PC-3 (cell line): ENCODE measurements at regions not wholly inside any gene's neighbourhood (a gene's known extent, or its start where the extent isn't known, plus 50 kb on each side); places are given as distances from the start of the nearest gene placed in this dataset.
A peak's percentile ranks its signal among the peaks of the same experiment; 100 is the strongest.

ENCODE experiments used
- ATAC-seq: fragments of 200-7000 bp; cut with Tn5 transposase; 2 replicates; pipeline ENCODE4 v1.9.1; 2020; ENCODE audit warnings: mild to moderate bottlenecking, moderate library complexity
- BruUV-seq: library from RNA; stranded (reverse); fragments of 400-500 nt; replicated peaks from 2 replicates; lab custom pipeline; 2021; lab: Mats Ljungman, UMichigan
- CTCF ChIA-PET: fragments of 300-600 bp; sonication (Branson Sonifier 250); formaldehyde crosslinking; loops from one replicate; lab custom pipeline; 2022; ENCODE audit warnings: antibody characterized with exemption; lab: Charles Lee
- POLR2A ChIA-PET: fragments of 300-600 bp; sonication (Branson Sonifier 250); formaldehyde crosslinking; loops from one replicate; lab custom pipeline; 2022; ENCODE audit warnings: antibody characterized with exemption; ENCODE audit not compliant: unreplicated experiment; lab: Charles Lee
- DNase-seq: peaks from one replicate; pipeline ENCODE4 v3.0.0-alpha.2; 2015
- H2AFZ ChIP-seq: fragments of 300-600 bp; sonication (generic); 2 replicates; pipeline ENCODE4 v1.6.0; 2016; ENCODE audit warnings: antibody characterized with exemption, low read length
- H3F3A ChIP-seq: fragments of 300-600 bp; sonication (generic); one replicate; pipeline ENCODE4 v1.6.0; 2017; ENCODE audit warnings: antibody characterized with exemption, low read length, control low read depth, mild to moderate bottlenecking; ENCODE audit not compliant: unreplicated experiment
- H3K27ac ChIP-seq: fragments of 300-600 bp; sonication (generic); 2 replicates; pipeline ENCODE4 v1.5.1; 2016; ENCODE audit warnings: mild to moderate bottlenecking, low read length
- H3K27me3 ChIP-seq: fragments of 300-600 bp; sonication (generic); 2 replicates; pipeline ENCODE4 v1.6.1; 2016; ENCODE audit warnings: low read length, mixed read lengths
- H3K36me3 ChIP-seq: fragments of 300-600 bp; sonication (generic); 2 replicates; pipeline ENCODE4 v1.6.1; 2016; ENCODE audit warnings: low read depth, mixed run types, low read length, mixed read lengths
- H3K4me1 ChIP-seq: fragments of 300-600 bp; sonication (generic); 2 replicates; pipeline ENCODE4 v1.5.1; 2016; ENCODE audit warnings: low read length; ENCODE audit not compliant: insufficient read depth
- H3K4me2 ChIP-seq: fragments of 300-600 bp; sonication (generic); 2 replicates; pipeline ENCODE4 v1.6.0; 2016; ENCODE audit warnings: low read length
- H3K4me3 ChIP-seq: fragments of 300-600 bp; sonication (generic); 2 replicates; pipeline ENCODE4 v1.5.1; 2016; ENCODE audit warnings: mild to moderate bottlenecking, low read length, mixed read lengths
- H3K79me2 ChIP-seq: fragments of 300-600 bp; sonication (generic); 2 replicates; pipeline ENCODE4 v1.6.1; 2017; ENCODE audit warnings: low read length, mixed read lengths
- H3K9ac ChIP-seq: fragments of 300-600 bp; sonication (generic); 2 replicates; pipeline ENCODE4 v1.6.0; 2016; ENCODE audit warnings: mild to moderate bottlenecking, low read length
- H3K9me2 ChIP-seq: fragments of 300-600 bp; sonication (generic); replicated peaks from 2 replicates; pipeline ENCODE4 v1.6.1; 2016; ENCODE audit warnings: mixed run types, low read length, mixed read lengths
- H3K9me3 ChIP-seq: fragments of 300-600 bp; sonication (generic); 2 replicates; pipeline ENCODE4 v1.6.1; 2016; ENCODE audit warnings: low read length, mixed read lengths
- H4K20me1 ChIP-seq: fragments of 300-600 bp; sonication (generic); 2 replicates; pipeline ENCODE4 v1.6.1; 2016; ENCODE audit warnings: low read length, mixed read lengths
- EZH2 ChIP-seq: fragments of 300-600 bp; sonication (generic); IDR thresholded peaks from one replicate; pipeline ENCODE4 v1.6.1; 2017; ENCODE audit warnings: antibody characterized with exemption, mild to moderate bottlenecking, low read length; ENCODE audit not compliant: unreplicated experiment
- EZH2phosphoT487 ChIP-seq: fragments of 300-600 bp; sonication (generic); IDR thresholded peaks from 2 replicates; pipeline ENCODE4 v1.6.1; 2018; ENCODE audit warnings: mild to moderate bottlenecking, antibody characterized with exemption, low read length, borderline replicate concordance
- intact Hi-C: fragments of 100-400 bp; cut with micrococcal nuclease; formaldehyde crosslinking; loops from 2 replicates; pipeline ENCODE4 v1.9.0; 2023
- TF ChIP-seq, protein P1 (sequence below): fragments of 300-600 bp; sonication (generic); conservative IDR thresholded peaks from 2 replicates; pipeline ENCODE4 v1.5.1; 2017; ENCODE audit warnings: antibody characterized with exemption, low read depth, mild to moderate bottlenecking, low read length

DNA sequence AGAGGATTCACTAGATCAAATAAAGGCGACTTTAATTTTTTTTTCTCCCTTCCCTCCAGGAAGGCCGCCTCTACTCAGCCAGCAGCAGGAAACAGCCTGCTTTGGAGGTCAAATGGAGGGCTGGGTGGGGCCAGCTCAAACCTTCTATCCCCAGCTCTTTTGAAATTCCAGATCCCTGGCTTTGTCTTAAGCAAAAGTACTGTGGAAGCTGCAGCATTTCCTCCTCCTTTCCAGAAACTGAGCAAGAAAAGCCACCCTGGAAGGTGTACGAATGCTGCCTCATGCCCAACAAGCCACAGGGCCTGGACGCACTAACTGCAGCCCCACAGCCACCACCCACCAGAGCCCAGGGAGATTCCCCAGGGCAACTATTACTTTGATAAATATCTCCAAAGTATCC, 55.1 kb upstream of the ZCCHC13 start:
- Histone ChIP-seq H3K4me1 (peaks cover 19% of the 10 kb centered on the region), H3K36me3 (peaks cover 6% of the 10 kb centered on the region; the same call in 1 of the 2 replicates), H2AFZ (no peak overlapping the region), H4K20me1 (no peaks in the 10 kb centered on the region), H3K4me2 (no peak overlapping the region), H3K27me3 (no peaks in the 10 kb centered on the region), H3F3A (no peaks in the 10 kb centered on the region), H3K9ac (no peak overlapping the region), H3K27ac (no peak overlapping the region), H3K9me2 (no peaks in the 10 kb centered on the region), H3K4me3 (no peak overlapping the region), H3K79me2 (no peaks in the 10 kb centered on the region), H3K9me3 (no peaks in the 10 kb centered on the region)
- BruUV-seq, result no TSS peak
- ChIA-PET POLR2A (no interaction called here), CTCF (no interaction called here)
- no peak for ATAC-seq
- TF ChIP-seq EZH2 (no peak), EZH2phosphoT487 (no peak)
- TF ChIP-seq, protein P1, sequence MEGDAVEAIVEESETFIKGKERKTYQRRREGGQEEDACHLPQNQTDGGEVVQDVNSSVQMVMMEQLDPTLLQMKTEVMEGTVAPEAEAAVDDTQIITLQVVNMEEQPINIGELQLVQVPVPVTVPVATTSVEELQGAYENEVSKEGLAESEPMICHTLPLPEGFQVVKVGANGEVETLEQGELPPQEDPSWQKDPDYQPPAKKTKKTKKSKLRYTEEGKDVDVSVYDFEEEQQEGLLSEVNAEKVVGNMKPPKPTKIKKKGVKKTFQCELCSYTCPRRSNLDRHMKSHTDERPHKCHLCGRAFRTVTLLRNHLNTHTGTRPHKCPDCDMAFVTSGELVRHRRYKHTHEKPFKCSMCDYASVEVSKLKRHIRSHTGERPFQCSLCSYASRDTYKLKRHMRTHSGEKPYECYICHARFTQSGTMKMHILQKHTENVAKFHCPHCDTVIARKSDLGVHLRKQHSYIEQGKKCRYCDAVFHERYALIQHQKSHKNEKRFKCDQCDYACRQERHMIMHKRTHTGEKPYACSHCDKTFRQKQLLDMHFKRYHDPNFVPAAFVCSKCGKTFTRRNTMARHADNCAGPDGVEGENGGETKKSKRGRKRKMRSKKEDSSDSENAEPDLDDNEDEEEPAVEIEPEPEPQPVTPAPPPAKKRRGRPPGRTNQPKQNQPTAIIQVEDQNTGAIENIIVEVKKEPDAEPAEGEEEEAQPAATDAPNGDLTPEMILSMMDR, result no peak
- no peak for DNase-seq
- intact Hi-C loops, result no loop called here

DNA sequence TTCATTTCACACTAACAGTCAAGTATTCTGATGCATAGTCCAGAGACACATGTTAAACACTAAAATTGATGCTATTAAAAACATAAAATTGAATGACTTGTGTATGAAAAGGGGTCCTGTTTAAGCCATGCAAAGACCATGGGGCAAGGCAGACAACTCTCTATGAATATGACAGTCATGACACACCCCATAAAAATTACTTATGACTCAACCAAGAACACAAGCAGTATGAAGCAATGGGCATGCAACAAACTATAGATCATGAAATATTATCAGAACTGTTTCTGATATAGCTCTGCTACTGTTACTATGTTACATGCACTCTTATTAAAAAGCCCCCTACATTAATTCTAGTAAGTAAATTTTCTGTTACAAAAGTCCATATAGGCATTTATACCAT, 57.5 kb upstream of the ZCCHC13 start:
- no TSS peak for BruUV-seq
- Histone ChIP-seq H3K9ac (no peak overlapping the region), H3K4me3 (no peak overlapping the region), H4K20me1 (no peaks in the 10 kb centered on the region), H3K27ac (no peak overlapping the region), H3K27me3 (no peaks in the 10 kb centered on the region), H3K79me2 (no peaks in the 10 kb centered on the region), H3K4me2 (no peak overlapping the region), H3K4me1 (peaks cover 13% of the 10 kb centered on the region), H3K9me2 (no peaks in the 10 kb centered on the region), H3K36me3 (peaks cover 12% of the 10 kb centered on the region; the same call in 1 of the 2 replicates), H3F3A (no peaks in the 10 kb centered on the region), H3K9me3 (no peaks in the 10 kb centered on the region), H2AFZ (no peak overlapping the region)
- peak; percentile 56 for DNase-seq
- TF ChIP-seq, protein P1, result no peak
- TF ChIP-seq EZH2 (no peak), EZH2phosphoT487 (no peak)
- ChIA-PET CTCF (no interaction called here), POLR2A (no interaction called here)
- peak; percentile 58 for ATAC-seq
- intact Hi-C loops, result no loop called here

DNA sequence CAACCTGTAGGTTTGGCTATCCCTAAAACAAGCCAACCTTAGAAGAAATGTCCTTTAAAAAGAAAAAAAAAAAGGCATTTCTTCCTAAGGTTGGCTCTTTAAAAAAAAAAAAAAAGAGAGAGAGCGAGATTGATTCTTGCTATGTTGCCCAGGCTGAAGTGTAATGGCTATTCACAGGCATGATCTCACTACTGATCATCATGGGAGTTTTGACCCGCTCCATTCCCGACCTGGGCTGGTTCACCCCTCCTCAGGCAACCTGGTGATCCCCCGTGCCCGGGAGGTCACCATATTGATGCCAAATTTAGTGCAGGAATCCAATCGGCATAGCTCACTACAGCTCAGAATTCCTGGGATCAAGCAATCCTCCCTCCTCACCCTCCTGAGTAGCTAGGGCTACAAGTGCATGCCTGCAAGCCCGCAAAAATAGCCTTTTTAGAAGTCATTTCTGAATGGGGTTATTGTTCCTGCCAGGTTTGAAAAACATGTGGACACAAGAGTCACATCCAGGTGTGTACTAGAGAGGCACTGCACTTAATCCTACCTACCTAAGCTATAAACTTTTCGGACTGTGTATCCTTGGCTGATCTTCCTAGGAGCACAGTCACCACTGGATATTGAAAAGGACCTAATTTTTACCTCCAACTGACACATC, 61.4 kb upstream of the ZCCHC13 start:
- Histone ChIP-seq H2AFZ (no peak overlapping the region), H3K79me2 (no peaks in the 10 kb centered on the region), H3K9me3 (no peaks in the 10 kb centered on the region), H3K4me1 (peaks cover 8% of the 10 kb centered on the region), H3K4me3 (no peak overlapping the region), H3K27ac (no peak overlapping the region), H3K9ac (no peak overlapping the region), H3K27me3 (no peaks in the 10 kb centered on the region), H3K4me2 (no peak overlapping the region), H3K36me3 (peaks cover 33% of the 10 kb centered on the region; the same call in 1 of the 2 replicates), H3F3A (no peaks in the 10 kb centered on the region), H3K9me2 (no peaks in the 10 kb centered on the region), H4K20me1 (no peaks in the 10 kb centered on the region)
- ChIA-PET CTCF (no interaction called here), POLR2A (no interaction called here)
- no TSS peak for BruUV-seq
- DNase-seq (no peak), ATAC-seq (no peak)
- TF ChIP-seq, protein P1, result no peak
- TF ChIP-seq EZH2phosphoT487, result no peak
- no peak for TF ChIP-seq EZH2
- intact Hi-C loops, result no loop called here
